ENCODE measurements at regions not wholly inside any gene's neighbourhood (a gene's known extent, or its start where the extent isn't known, plus 50 kb on each side); places are given as distances from the start of the nearest gene placed in this dataset.
"Not testable (repeated sequence)": the region's sequence is repeated elsewhere in the genome, so short reads cannot be mapped to it uniquely, and the experiment has no call there.

DNA sequence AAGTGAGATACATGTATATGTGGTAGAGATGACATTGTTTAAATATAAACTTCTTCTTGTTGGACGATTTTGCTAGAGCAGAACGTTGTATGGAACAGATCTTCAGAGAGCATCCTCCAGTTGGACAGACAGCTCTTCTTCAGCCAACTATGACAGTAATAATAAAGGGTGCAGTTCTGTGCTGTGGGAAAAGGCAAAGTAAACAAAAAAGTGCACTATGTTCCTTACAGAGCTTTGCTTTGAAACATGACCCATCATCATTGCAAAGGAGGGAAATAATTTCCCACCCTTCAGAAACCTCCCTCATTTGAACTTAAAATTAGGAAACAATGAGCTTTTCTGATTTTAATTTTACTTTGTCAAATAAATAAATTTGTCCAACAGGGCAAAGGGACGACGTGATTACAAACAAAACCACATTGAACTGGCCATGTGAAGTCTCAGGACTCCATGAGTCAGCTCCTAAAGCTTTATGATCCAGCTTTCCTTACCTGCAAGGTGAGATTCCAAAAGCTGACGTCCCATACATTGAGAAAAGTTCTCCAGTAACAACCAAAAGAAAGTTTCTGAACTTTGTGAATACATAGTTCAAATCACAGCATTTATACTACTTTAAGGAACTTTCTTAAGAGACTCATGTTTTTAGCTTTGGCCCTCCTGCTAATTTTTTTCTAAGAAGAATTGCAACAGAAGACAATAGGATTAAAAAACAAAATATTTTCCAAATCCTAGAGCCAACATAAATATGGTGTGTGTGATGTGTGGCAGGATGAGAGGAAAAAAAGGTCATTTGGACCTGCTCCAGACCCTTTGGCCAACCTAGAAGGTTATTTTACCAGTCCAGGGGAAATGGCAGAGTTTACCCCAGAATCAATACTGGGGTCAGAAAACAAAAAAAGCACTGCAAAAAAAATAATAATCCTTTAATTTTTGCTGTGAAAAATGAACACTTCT is 565.4 kb upstream of the NRP1 start:
- no peak for DNase-seq (ENCODE audit: low spot score)

DNA sequence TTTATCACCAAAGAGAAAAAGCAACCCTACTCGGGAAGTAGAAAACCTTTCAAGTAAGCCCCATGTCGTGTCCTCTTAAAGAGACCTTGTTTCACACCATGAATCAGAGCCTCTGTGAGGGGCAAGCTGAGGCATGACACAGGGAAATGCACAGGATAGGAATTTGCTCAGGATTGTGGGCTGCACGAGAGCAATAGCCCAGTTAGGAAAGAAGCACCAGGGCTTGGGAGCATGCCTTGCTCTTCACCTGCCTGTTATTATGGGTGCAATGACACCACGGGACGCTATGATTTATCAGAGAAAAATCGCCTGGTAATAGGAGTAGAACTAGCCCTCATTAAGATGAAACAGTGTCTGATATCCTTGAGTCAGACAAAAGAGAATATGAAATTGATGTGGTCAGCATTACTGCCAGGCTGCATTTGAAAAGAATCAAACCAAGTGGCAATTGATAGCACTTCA is 562.9 kb upstream of the NRP1 start:
- DNase-seq (ENCODE audit: low spot score) = no peak

DNA sequence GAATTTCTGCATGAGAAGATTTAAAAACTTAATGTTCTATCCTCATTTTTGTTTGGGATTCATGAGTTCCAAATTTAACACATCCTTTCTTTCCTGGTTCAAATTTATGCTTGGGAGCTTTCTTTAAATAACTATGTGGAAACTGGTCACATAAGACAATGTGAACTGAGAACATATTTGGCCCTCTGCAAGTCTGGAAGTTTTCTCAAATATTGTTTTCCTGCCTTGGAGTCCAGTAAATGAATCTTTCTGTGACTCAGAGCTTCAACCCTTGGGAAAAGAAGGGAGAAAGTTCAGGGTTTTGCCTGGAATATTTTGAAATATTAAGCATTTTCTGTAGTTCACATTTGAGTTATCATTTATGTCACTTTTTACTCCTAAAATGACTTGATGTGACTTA is 559.0 kb upstream of the NRP1 start:
- no peak for DNase-seq (ENCODE audit: low spot score)

DNA sequence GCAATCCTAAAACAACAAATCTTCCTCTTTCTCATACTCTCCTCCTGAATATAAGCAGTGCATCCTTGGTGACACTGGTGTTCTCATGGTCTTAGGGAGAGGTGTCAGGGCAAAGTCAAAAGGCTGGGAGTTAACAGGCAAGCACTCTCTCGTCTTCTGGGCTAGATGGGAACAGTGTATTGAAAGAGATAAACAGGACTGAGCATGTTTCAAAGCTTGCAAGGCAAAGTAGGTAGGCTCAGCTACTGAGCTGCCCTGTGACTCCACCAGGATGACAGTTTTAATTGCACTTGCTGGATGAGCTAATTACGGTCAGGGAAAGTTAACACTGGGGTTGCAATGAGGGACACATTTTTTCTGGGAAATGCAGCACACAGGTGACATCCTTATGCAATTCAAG is 554.9 kb upstream of the NRP1 start:
- no peak for DNase-seq (ENCODE audit: low spot score)

DNA sequence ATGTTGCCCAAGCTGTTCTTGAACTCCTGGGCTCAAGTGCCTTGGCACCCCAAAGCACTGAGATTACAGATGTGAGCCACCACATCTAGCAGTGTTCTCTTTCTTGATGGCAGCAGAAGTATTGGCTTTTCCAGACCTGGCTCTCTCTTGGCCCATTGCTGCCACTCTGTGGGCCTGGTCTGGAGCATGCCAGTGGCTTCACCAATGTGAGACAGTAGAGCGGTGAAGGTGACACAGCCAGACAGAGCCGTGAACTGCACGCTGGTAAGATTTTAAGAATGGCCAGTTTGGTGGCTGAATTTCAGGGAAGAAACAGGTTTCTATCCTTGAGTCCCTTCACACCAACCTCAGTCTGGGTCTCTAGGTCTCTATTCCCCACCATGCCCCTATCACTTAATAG is 552.7 kb upstream of the NRP1 start:
- no peak for DNase-seq (ENCODE audit: low spot score)

DNA sequence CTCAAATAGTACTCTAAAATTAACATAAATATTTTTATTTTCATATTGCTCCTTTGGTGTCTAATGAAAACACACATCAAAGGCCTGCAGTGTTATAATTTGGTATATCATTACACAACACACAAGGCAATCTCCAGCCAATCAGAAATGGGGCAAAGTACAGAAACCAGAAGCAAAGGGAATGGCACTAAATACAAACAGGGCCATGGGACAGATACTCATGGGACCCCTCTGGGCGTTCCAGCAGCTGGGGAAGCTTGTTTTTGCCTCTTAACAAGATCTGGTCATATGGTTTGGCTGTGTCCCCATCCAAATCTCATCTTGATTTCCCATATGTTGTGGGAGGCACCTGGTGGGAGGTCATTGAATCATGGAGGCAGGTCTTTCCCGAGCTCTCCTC is 551.8 kb upstream of the NRP1 start:
- DNase-seq (ENCODE audit: low spot score) = no peak

DNA sequence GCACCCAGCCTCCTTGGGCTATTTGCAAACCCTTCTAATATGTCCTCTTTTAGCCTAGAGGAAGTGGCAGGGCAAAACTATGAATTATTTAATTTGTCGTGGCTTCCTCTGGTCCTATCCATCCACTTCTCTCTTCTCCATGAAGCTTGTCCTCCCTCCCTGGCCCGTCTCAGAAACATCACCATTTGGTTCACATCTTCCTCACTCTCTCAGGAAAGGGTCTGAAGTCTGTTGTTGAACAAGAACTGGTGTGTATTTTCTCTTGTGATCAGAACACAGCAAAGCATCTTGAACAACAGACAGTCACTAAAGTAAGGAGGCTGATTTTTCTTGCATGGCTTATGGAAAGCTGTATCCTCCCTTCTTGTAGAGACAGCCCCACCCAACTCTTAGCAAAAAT is 550.1 kb upstream of the NRP1 start:
- DNase-seq (ENCODE audit: low spot score) = no peak

DNA sequence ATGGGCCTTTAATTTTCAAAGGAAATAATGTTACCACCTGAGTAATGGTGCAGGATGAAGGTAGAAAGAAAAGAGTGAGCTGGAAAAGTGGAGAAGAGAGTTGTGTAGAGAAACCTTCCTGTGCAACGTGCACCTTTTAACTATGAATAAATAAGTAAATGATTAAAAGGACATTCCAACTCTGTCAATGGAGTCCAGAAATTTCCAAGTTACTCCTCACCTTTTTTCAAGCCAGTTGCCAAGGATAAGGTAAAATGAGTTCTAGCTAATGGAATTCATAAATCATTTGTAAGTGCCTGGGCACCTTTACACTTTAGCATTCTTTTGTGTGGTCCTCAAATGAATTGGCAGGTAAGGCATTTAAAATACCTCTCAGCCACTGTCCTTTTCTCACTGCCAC is 549.4 kb upstream of the NRP1 start:
- DNase-seq (ENCODE audit: low spot score) = no peak

DNA sequence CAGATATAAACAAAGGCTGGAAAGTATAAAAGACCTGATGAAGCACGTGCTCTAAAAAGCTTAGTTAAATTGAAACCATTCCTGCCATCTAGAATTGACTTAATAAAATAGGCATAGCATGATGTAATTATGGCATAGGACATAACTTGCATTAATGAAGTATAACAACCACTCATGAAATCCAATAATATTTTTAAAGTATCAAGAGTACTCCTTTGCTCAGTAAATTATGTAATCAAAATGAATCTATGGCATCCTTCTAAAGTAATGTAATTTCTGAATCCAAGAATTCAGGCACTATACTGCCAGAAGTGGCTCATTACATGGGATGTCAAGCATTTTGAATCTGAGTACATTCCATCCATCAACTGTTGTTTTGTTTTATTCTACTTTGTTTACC is 548.5 kb upstream of the NRP1 start:
- DNase-seq (ENCODE audit: low spot score) = no peak

DNA sequence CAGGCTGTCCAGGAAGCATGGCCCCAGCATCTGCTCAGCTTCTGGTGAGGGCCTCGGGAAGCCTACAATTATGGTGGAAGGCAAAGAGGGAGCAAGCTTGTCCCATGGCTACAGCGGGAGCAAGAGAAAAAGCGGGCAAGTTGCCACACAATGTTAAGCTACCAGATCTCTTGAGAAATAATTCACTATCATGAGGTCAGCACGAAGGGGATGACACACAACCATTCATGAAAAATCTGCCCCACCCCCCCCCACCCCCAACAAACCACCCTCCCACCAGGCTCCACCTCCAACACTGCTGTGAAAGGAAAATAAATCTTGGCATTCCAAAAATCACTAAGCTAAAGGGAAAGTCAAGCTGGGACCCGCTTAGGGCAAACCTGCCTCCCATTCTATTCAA is 545.8 kb upstream of the NRP1 start:
- no peak for DNase-seq (ENCODE audit: low spot score)

DNA sequence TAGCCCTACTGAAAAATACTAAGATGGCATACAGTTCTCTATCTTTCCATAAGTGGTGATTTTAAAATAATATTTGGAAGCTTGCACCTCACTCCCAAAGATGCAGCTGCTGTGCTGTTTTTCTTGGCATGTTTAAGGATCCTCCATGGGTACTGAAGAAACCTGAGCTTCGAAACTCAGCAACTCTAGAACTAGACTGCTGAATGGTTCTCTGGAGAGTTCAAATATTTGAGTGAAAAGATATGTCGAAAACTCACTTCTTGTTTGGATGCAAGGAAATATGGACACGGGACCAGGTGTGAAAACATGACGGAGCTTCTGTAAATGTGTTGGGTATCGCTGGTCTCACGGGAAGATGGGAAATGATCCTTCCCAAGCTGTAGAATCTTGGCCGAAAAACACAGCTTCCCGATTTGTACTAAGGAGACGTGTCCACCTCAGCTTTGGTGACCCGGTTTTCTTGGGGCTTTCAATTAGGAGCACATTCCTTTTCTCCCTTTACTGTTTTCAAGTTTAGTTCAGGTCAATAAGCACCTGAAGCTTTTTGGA is 543.8 kb upstream of the NRP1 start:
- DNase-seq (ENCODE audit: low spot score) = no peak

DNA sequence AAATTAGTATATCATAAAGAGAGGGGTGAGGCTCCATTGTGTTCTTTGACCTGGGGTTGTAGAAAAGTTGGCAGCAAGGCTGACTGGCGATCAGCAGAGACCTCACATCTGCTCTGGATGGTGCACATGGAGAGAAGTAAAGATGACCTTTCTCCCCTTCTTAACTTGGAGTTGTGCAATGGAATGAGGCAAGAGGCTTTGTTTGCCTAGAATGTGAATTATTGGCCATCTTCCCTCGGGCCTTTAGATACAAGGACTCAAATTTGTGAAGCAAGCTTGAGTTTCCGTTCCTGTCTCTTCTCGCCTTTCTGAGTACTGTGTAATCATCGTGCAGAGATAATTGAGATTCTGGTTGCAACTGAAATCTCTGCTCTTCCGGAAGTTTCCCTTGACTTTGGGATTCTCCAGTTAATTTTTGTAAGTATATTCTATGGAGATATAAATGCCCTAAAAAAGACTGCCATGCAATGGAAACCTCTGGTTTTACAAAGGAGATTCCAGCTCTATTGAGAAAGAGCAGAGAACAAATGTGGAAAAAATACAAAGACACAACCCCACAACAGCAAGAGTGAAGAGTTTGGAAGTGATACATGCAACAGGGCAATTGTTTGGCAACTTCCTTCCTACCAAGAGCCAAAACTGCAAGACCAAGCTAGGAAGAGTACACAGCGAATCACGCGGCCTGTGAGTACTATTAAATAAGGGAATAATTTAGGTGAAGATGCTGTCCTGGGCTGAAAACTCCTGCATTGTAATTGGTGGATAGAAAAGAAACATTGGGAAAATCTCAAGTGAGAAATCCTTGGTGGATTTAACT is 542.3 kb upstream of the NRP1 start:
- no peak for DNase-seq (ENCODE audit: low spot score)

DNA sequence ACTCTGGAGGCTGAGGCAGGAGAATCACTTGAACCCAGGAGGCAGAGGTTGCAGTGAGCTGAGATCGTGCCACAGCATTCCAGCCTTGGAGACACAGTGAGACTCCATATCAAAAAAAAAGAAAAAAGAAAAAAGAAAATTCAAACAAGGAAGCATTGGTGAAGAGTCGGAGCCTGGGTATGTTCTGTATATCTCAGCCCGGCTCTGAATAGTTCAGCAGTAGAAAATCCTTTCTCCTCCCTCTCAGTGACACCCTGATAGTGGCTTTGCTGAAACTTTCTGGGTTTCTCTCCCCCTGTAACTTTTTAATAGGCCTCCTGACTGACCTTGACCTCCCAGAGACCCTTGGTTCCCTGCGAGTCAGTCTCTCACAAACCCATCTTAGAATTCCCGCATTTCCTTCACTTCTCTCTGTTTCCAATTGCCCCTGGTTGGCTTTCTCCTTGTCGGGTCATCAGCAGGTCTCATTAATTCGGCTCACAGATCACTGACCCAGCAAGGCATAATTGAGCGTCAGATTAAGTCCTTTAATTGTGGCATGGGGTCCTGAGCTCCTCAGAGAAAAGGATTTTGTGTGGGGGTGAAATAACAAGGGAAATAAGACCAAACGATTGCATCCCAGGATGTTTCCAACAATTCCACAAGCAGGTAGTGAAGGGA is 541.6 kb upstream of the NRP1 start:
- no peak for DNase-seq (ENCODE audit: low spot score)

DNA sequence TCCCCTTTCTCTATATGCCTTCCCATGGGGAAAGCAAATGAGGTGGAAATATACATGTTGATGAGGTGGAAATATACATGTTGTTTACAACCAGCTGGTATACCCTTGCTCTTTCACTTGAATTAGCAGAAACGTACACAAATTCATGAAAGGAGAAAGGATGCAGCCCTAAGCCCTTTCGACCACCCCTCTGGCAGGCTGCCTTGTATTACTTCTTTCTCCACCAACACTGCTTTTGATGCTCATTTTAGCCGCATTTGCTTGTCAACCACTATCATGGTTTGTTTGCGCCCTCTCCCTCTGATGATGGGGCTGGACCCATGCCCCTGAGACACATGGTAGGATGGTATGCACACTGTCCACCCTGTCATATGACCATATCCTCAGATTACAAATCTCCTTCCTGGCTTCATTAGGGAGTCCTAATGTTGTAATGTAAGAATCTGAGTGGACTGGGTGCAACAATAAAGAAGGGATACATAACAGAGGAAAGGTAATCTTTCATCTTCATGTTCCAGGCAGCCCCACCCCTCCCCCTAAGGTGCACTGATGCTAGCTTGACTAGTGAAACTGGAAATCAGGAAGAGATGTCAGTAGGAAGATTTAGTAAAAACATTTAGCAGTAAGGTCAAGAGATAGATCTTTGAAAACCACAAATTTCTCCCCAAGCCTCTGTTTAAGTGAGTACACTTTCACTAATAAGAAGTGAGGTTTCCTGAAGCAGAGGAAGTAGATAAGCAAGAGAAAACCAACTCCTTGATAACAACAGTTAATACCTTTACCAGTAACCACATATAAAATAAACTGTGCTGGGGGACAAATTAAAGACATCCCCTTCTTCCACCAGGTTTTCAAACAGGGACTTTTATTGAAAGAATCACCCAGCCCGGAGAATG is 536.8 kb upstream of the NRP1 start:
- no peak for DNase-seq (ENCODE audit: low spot score)

DNA sequence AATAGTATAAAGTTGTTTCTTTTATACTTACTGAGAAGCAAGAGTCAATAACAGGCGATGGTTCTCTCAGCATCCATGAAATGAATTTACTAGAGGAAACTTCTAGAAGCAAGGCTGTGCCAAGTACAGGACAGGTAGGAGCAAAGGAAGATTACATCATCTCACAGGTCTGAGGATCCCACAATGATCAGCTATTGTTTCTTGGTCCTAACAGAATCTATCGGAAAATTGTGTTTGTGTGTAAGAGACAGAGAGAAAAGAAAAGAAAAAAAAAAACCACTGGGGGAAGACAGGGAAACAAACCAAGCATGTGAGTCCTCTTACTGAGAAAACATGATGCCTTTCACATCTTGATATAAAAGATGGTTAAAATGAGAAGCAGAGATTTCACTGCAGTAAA is 535.0 kb upstream of the NRP1 start:
- no peak for DNase-seq (ENCODE audit: low spot score)

DNA sequence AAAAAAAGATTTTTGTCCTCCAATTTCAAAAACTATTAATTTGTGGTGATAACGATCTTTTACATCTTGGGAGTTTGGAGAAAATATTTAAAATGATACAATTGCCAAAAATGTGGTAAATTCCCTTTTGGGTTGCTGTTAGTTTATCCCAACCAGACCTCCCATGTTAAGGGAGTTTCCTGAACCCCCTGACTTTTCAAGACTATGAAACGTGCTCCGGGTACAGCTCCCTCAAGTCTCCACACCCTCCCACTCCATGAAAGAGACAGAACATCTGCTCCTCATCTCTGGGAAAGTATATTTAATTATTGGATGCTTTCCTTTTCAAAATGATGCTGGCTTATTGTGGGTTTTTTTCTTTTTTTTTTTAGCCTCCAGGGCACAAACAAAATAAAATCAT is 534.6 kb upstream of the NRP1 start:
- no peak for DNase-seq (ENCODE audit: low spot score)

DNA sequence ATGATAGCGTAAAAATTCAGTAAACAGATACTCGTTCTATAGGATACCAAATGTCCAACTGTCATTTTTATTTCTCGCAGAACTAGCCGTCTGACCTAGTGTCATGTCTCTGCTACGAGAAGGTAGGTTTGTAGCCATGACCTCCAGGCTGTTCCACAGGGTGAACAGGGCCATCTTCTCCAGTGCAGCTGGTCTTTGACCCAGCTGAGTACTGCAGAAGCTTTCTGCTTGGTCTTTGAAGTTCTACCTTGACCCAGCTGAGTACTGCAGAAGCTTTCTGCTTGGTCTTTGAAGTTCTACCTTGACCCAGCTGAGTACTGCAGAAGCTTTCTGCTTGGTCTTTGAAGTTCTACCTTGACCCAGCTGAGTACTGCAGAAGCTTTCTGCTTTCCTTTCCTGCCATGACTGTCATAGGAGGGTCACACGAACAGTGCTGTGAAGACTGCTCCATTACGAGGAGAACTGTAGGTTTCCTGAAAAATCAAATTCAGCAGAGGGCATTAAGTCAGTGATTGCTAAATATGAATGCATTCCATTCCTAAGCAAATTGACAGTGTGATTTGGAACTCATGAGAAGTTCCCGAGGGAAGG is 532.8 kb upstream of the NRP1 start:
- not testable (repeated sequence) for DNase-seq (ENCODE audit: low spot score)

DNA sequence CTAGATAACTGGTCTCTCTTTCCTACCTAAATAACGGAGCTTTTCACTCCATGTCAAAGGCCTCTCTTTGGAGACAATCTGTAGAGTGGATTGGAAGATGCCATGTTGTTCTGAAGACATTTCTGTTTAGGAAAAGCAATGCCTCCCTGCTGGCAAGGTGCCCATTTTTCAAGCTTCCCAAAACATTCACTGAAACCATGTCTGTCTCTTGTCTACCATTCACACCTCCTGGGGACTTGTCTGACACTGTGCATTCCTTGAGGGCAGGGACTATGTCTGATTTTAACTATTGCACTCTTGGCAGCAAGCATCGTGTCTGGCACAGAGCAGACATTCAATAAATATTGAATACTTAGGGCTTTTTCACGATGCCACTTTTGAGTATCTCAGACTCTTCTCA is 528.9 kb upstream of the NRP1 start:
- DNase-seq (ENCODE audit: low spot score) = no peak

DNA sequence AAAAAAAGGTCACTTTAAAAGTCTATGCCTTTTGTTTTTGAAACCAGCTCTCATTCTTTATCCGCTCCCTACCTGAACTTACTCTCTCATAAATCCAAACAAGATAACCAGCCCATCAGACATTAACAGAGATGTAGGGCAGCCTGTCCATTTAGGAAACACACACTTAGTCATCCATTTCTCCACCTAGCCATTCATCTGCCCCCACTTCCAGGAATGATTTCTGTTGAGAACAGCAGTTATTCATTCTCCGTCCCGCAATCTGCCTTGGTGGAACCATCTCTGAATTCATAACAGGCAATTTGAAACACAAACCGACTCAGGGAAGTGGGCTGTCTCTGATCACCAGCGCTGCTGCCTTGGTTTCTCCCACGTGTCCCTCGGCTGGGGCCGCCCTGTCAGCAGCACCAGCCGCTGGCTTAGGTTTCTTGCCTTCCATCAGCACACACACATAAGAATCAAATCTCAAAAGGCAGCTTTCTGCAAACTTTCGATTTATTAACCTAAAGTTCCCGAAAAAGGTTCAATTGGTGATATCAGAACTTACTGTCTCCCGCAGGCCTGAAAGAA is 528.2 kb upstream of the NRP1 start:
- no peak for DNase-seq (ENCODE audit: low spot score)

DNA sequence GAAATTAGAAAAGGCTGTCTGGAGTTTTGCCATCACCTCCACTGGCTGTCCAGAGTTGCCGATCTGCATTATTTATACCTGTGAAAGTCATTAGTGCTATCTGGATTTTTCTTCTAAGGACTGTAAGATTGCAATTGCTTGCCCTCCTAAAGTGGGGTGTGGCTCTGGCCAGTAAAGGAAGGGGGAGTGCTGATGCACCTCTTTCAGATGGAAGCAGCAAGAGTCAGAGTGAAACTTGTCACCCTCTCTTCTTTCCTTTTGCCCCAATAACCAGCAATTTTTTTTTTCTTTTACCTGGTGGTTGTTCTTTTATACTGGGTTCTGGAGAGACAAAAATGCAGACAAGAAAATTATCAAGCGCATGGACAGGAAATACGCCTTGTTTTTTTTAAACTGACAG is 527.4 kb upstream of the NRP1 start:
- no peak for DNase-seq (ENCODE audit: low spot score)

Measured in putamen (tissue), 1 donor.